Neural cell (in vitro differentiated cells): ENCODE measurements at regions not wholly inside any gene's neighbourhood (a gene's known extent, or its start where the extent isn't known, plus 50 kb on each side); places are given as distances from the start of the nearest gene placed in this dataset.

Experiments used
- H2AFZ ChIP-seq: fragments of 200-600, 300-800 bp; sonication (generic), shearing (Covaris generic); 2 replicates; pipeline ENCODE4 v1.6.0; 2014; ENCODE audit warnings: low read depth, mild to moderate bottlenecking, antibody characterized with exemption, low read length, moderate library complexity
- H3F3A ChIP-seq: fragments of 200-600 bp; shearing (Covaris generic); 2 replicates; pipeline ENCODE4 v1.6.1; 2016; ENCODE audit warnings: mild to moderate bottlenecking, moderate library complexity, mixed read lengths, antibody characterized with exemption, low read length; ENCODE audit not compliant: insufficient read depth, poor library complexity, severe bottlenecking
- H3K27ac ChIP-seq: fragments of 200-600, 300-800 bp; sonication (generic), shearing (Covaris generic); 2 replicates; pipeline ENCODE4 v1.5.1; 2014; ENCODE audit warnings: mild to moderate bottlenecking, low read length, moderate library complexity
- H3K27me3 ChIP-seq: fragments of 300-800, 200-600 bp; sonication (generic), shearing (Covaris generic); 2 replicates; pipeline ENCODE4 v1.6.0; 2014; ENCODE audit warnings: mild to moderate bottlenecking, low read depth, low read length, moderate library complexity; ENCODE audit not compliant: insufficient read depth
- H3K36me3 ChIP-seq: fragments of 300-800, 200-600 bp; sonication (generic), shearing (Covaris generic); 2 replicates; pipeline ENCODE4 v1.5.1; 2014; ENCODE audit warnings: mild to moderate bottlenecking, antibody characterized with exemption, low read length, moderate library complexity; ENCODE audit not compliant: insufficient read depth
- H3K4me2 ChIP-seq: fragments of 300-800, 200-600 bp; sonication (generic), shearing (Covaris generic); 2 replicates; pipeline ENCODE4 v1.6.0; 2014; ENCODE audit warnings: mild to moderate bottlenecking, low read length
- H3K4me3 ChIP-seq: fragments of 300-800, 200-600 bp; sonication (generic), shearing (Covaris generic); 2 replicates; pipeline ENCODE4 v1.5.1; 2014; ENCODE audit warnings: mild to moderate bottlenecking, low read length, moderate library complexity
- H3K79me2 ChIP-seq: fragments of 200-600 bp; shearing (Covaris generic); replicated peaks from 2 replicates; pipeline ENCODE4 v1.6.0; 2014; ENCODE audit warnings: mild to moderate bottlenecking, low read length, moderate library complexity; ENCODE audit not compliant: insufficient read depth
- H3K9ac ChIP-seq: fragments of 300-800, 200-600 bp; sonication (generic), shearing (Covaris generic); 2 replicates; pipeline ENCODE4 v1.6.1; 2016; ENCODE audit warnings: mild to moderate bottlenecking, low read length, mixed read lengths
- H3K9me2 ChIP-seq: fragments of 200-600 bp; shearing (Covaris generic); 2 replicates; pipeline ENCODE4 v1.6.1; 2016; ENCODE audit warnings: mild to moderate bottlenecking, low read length, mixed read lengths; ENCODE audit not compliant: insufficient read depth
- H3K9me3 ChIP-seq: fragments of 200-600, 300-800 bp; sonication (generic), shearing (Covaris generic); 2 replicates; pipeline ENCODE4 v1.6.1; 2016; ENCODE audit warnings: mild to moderate bottlenecking, mixed run types, low read length, moderate library complexity, mixed read lengths
- H4K20me1 ChIP-seq: fragments of 200-600 bp; shearing (Covaris generic); 2 replicates; pipeline ENCODE4 v1.6.1; 2016; ENCODE audit warnings: mild to moderate bottlenecking, mixed run types; ENCODE audit not compliant: insufficient read depth
- EP300 ChIP-seq: fragments of 450-650 bp; conservative IDR thresholded peaks from 2 replicates; pipeline ENCODE4 v1.6.1; 2014; ENCODE audit warnings: antibody characterized with exemption, mild to moderate bottlenecking, moderate library complexity; ENCODE audit not compliant: poor library complexity, severe bottlenecking
- EZH2 ChIP-seq: fragments of 200-600, 300-800 bp; shearing (Covaris generic), sonication (generic); IDR thresholded peaks from 2 replicates; pipeline ENCODE4 v1.6.1; 2014; ENCODE audit warnings: antibody characterized with exemption, low read length, borderline replicate concordance, mild to moderate bottlenecking; ENCODE audit not compliant: insufficient read depth, poor library complexity, severe bottlenecking
- MXI1 ChIP-seq: fragments of 450-650 bp; conservative IDR thresholded peaks from 2 replicates; pipeline ENCODE4 v1.6.1; 2014; ENCODE audit warnings: antibody characterized with exemption, mild to moderate bottlenecking; ENCODE audit not compliant: poor library complexity, severe bottlenecking
- POLR2AphosphoS5 ChIP-seq: IDR thresholded peaks from 2 replicates; pipeline ENCODE4 v1.6.1; 2012
- RAD21 ChIP-seq: fragments of 450-650 bp; conservative IDR thresholded peaks from 2 replicates; pipeline ENCODE4 v1.6.1; 2014; ENCODE audit warnings: antibody characterized with exemption, mild to moderate bottlenecking, moderate library complexity
- REST ChIP-seq: IDR thresholded peaks from 2 replicates; pipeline ENCODE4 v1.6.1; 2012; ENCODE audit warnings: borderline replicate concordance
- SMC3 ChIP-seq: fragments of 450-650 bp; conservative IDR thresholded peaks from 2 replicates; pipeline ENCODE4 v1.6.1; 2014; ENCODE audit warnings: antibody characterized with exemption, mild to moderate bottlenecking, moderate library complexity; ENCODE audit not compliant: poor library complexity
- TAF1 ChIP-seq: IDR thresholded peaks from 2 replicates; pipeline ENCODE4 v1.6.1; 2012; ENCODE audit warnings: low read depth
- TF ChIP-seq, protein P1 (sequence below): fragments of 450-650 bp; IDR thresholded peaks from 2 replicates; pipeline ENCODE4 v1.5.1; 2014; ENCODE audit warnings: antibody characterized with exemption, mild to moderate bottlenecking, moderate library complexity; ENCODE audit not compliant: poor library complexity, severe bottlenecking

GRCh38 chr22:48653929-48654328 lies 1173.7 kb downstream of the BRD1 start (continued):
- TF ChIP-seq MXI1 (no peak), EP300 (no peak), POLR2AphosphoS5 (no peak), RAD21 (no peak)

DNA sequence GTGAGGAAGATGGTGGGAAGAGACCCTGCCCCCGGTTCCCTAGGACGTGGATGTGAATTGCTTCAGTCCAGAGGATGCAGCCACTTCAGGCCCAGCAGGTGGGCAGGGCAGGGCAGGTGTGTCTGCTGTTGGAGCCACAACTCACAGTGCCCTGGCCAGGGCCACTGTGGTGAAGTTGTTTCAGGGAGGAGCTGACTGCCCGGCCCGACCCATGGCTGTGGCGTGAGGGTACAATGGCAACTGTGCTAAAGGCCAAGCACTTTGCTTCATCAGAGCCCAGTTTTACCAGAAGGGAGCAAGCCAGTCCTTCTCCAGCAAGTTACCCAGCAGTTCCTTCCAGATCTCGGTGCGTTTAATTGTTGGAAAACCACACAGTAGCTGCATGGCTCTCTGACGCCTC lies 1174.4 kb downstream of the BRD1 start:
- Histone ChIP-seq H3K9ac (no peak overlapping the region), H3K9me2 (no peaks in the 10 kb centered on the region), H3K4me3 (no peak overlapping the region), H3K79me2 (no peaks in the 10 kb centered on the region), H4K20me1 (no peaks in the 10 kb centered on the region), H3K4me2 (no peak overlapping the region), H3K27me3 (no peaks in the 10 kb centered on the region), H3K9me3 (no peaks in the 10 kb centered on the region), H3K27ac (no peak overlapping the region), H2AFZ (no peak overlapping the region), H3F3A (no peaks in the 10 kb centered on the region), H3K36me3 (no peaks in the 10 kb centered on the region)
- TF ChIP-seq MXI1 (no peak), TAF1 (no peak), EP300 (no peak), EZH2 (no peak), SMC3 (no peak), RAD21 (no peak), REST (no peak), POLR2AphosphoS5 (no peak)
- TF ChIP-seq, protein P1, sequence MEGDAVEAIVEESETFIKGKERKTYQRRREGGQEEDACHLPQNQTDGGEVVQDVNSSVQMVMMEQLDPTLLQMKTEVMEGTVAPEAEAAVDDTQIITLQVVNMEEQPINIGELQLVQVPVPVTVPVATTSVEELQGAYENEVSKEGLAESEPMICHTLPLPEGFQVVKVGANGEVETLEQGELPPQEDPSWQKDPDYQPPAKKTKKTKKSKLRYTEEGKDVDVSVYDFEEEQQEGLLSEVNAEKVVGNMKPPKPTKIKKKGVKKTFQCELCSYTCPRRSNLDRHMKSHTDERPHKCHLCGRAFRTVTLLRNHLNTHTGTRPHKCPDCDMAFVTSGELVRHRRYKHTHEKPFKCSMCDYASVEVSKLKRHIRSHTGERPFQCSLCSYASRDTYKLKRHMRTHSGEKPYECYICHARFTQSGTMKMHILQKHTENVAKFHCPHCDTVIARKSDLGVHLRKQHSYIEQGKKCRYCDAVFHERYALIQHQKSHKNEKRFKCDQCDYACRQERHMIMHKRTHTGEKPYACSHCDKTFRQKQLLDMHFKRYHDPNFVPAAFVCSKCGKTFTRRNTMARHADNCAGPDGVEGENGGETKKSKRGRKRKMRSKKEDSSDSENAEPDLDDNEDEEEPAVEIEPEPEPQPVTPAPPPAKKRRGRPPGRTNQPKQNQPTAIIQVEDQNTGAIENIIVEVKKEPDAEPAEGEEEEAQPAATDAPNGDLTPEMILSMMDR, result no peak

DNA sequence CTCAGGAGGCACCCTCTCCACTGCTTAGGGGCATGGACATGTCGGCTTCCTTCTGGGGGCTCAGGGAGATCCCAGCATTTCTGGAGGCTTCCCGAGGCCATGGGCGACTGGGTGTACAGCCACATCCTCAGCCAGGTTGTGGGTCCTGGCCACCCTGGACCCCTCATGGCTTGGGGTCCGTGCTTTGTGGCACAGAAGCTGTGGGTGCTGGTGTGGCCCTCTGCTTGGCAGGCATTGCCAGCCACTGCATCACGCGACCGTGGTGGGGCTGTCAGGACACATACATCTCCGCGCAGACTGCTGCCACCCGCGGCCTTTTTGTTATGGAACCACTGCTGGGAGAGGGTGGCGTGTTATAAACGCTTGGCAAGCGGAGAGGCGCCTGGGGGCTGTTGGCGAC lies 1174.9 kb downstream of the BRD1 start:
- TF ChIP-seq SMC3 (no peak), TAF1 (no peak), EZH2 (no peak), POLR2AphosphoS5 (no peak), MXI1 (no peak), RAD21 (no peak), REST (no peak), EP300 (no peak)
- TF ChIP-seq, protein P1, result no peak
- H3K9me3 ChIP-seq, result no peaks in the 10 kb centered on the region
- H3K4me2 ChIP-seq, result no peak overlapping the region
- H3K27ac ChIP-seq, result no peak overlapping the region
- H2AFZ ChIP-seq, result no peak overlapping the region
- H4K20me1 ChIP-seq, result no peaks in the 10 kb centered on the region
- H3K27me3 ChIP-seq, result no peaks in the 10 kb centered on the region
- H3K4me3 ChIP-seq, result no peak overlapping the region
- no peak overlapping the region for H3K9ac ChIP-seq
- no peaks in the 10 kb centered on the region for H3K79me2 ChIP-seq
- no peaks in the 10 kb centered on the region for H3F3A ChIP-seq
- no peaks in the 10 kb centered on the region for H3K36me3 ChIP-seq
- no peaks in the 10 kb centered on the region for H3K9me2 ChIP-seq
